ENCODE measurements at regions not wholly inside any gene's neighbourhood (a gene's known extent, or its start where the extent isn't known, plus 50 kb on each side); places are given as distances from the start of the nearest gene placed in this dataset.

DNA sequence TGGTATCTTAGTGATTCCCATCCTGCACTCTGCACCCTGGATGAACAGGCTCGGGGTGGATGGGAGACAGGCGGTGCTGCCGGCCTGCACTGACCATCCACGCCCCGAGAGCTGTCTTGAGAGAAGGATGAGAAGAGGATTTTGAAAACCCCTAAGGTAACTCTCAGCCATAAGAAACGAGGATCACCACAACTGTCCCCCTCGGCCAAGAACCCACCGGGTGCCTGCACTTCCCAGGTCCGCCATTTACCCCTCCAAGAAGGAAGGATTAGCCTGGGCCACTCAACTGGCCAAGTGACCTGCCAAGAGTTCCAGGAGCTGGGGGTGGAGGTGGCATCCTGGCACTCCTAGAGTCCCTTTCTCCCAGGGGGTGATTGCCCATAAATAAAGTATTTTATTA lies 302.4 kb upstream of the TNRC6C start:
- Histone ChIP-seq H3K36me3 (ENCODE audit: control insufficient read depth in 4 of 4, insufficient read depth in 3 of 4, low read depth in 1 of 4, low read length in 3 of 4) (no peaks in the 10 kb centered on the region), H3K9ac (ENCODE audit: low read depth in 1 of 2, low read length in 2 of 2) (no peak overlapping the region), H3K4me1 (ENCODE audit: control insufficient read depth in 4 of 4, insufficient read depth in 4 of 4, low read length in 3 of 4) (no peaks in the 10 kb centered on the region), H3K9me3 (ENCODE audit: control insufficient read depth in 4 of 4, low read length in 3 of 4) (peaks cover 0 to 7% (median 3%) of the 10 kb centered on the region in 4 donors), H3K4me3 (ENCODE audit: low read depth in 1 of 3, low read length in 3 of 3) (no peak overlapping the region), H3K27ac (ENCODE audit: low read depth in 1 of 2, low read length in 2 of 2) (no peak overlapping the region), H3K27me3 (ENCODE audit: control insufficient read depth in 4 of 4, insufficient read depth in 4 of 4, low read length in 3 of 4) (peaks cover 0 to 6% (median 2%) of the 10 kb centered on the region in 4 donors)
- WGBS = 65% methylated on average over 9 of the region's 9 CpGs
- TF ChIP-seq, protein P1, sequence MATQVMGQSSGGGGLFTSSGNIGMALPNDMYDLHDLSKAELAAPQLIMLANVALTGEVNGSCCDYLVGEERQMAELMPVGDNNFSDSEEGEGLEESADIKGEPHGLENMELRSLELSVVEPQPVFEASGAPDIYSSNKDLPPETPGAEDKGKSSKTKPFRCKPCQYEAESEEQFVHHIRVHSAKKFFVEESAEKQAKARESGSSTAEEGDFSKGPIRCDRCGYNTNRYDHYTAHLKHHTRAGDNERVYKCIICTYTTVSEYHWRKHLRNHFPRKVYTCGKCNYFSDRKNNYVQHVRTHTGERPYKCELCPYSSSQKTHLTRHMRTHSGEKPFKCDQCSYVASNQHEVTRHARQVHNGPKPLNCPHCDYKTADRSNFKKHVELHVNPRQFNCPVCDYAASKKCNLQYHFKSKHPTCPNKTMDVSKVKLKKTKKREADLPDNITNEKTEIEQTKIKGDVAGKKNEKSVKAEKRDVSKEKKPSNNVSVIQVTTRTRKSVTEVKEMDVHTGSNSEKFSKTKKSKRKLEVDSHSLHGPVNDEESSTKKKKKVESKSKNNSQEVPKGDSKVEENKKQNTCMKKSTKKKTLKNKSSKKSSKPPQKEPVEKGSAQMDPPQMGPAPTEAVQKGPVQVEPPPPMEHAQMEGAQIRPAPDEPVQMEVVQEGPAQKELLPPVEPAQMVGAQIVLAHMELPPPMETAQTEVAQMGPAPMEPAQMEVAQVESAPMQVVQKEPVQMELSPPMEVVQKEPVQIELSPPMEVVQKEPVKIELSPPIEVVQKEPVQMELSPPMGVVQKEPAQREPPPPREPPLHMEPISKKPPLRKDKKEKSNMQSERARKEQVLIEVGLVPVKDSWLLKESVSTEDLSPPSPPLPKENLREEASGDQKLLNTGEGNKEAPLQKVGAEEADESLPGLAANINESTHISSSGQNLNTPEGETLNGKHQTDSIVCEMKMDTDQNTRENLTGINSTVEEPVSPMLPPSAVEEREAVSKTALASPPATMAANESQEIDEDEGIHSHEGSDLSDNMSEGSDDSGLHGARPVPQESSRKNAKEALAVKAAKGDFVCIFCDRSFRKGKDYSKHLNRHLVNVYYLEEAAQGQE (IDR thresholded peaks at IDR 0.05) = no peak
- TF ChIP-seq FOXA2 (IDR thresholded peaks at IDR 0.05) = no peak
- TF ChIP-seq EGR1 (IDR thresholded peaks at IDR 0.05; ENCODE audit: low read depth in 2 of 2) = no peak
- TF ChIP-seq FOXA1 (IDR thresholded peaks at IDR 0.05) = no peak
- no peak for TF ChIP-seq CTCF (IDR thresholded peaks at IDR 0.05; ENCODE audit: low read depth, low read length, missing input control)
- no peak for TF ChIP-seq GABPA (IDR thresholded peaks at IDR 0.05 in 1 of 2, conservative IDR thresholded peaks at IDR 0.05 in 1 of 2)
- TF ChIP-seq, protein P2, sequence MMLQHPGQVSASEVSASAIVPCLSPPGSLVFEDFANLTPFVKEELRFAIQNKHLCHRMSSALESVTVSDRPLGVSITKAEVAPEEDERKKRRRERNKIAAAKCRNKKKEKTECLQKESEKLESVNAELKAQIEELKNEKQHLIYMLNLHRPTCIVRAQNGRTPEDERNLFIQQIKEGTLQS (IDR thresholded peaks at IDR 0.05) = no peak
- no peak for TF ChIP-seq HNF4G (IDR thresholded peaks at IDR 0.05)
- no peak for DNase-seq (ENCODE audit: low spot score)

- no peak for TF ChIP-seq JUND (IDR thresholded peaks at IDR 0.05)
- no peak for TF ChIP-seq RAD21 (IDR thresholded peaks at IDR 0.05)
- no peak for TF ChIP-seq TAF1 (conservative IDR thresholded peaks at IDR 0.05)
- DNase-seq (ENCODE audit: low spot score) = no peak
- H3K27ac ChIP-seq (ENCODE audit: low read depth in 1 of 2, low read length in 2 of 2) = no peak overlapping the region
- 70% methylated on average over 6 of the region's 6 CpGs for WGBS
- H3K27me3 ChIP-seq (ENCODE audit: control insufficient read depth in 4 of 4, insufficient read depth in 4 of 4, low read length in 3 of 4) = peaks cover 0 to 6% (median 0%) of the 10 kb centered on the region in 4 donors
- no peak overlapping the region for H3K9ac ChIP-seq (ENCODE audit: low read depth in 1 of 2, low read length in 2 of 2)
- H3K4me3 ChIP-seq (ENCODE audit: low read depth in 1 of 3, low read length in 3 of 3) = no peak overlapping the region
- peaks cover 0 to 7% (median 3%) of the 10 kb centered on the region in 4 donors for H3K9me3 ChIP-seq (ENCODE audit: control insufficient read depth in 4 of 4, low read length in 3 of 4)
- no peaks in the 10 kb centered on the region for H3K4me1 ChIP-seq (ENCODE audit: control insufficient read depth in 4 of 4, insufficient read depth in 4 of 4, low read length in 3 of 4)
- H3K36me3 ChIP-seq (ENCODE audit: control insufficient read depth in 4 of 4, insufficient read depth in 3 of 4, low read depth in 1 of 4, low read length in 3 of 4) = no peaks in the 10 kb centered on the region
These were observed 300.7 kb upstream of the TNRC6C start for GRCh38 chr17:77657839-77658238.

DNA sequence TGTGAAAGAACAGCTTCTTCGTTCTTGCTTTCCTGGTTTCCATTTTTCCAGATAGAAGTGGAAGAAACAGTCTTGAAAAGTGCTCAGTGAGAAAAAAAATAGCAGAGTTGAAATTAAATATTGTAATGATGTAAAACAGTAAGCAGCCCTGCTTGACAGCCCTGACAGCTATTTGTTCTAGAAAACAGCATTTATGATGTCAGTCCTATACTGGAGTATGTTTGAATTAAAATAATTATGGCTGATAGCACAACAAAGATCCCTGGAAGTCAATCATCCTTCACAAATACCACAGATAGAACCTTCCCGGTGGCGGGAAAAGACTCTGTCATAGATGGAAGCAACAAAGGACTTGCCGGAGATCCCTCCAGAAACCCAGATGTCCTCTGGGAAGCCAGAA lies 298.0 kb upstream of the TNRC6C start:
- H3K27ac ChIP-seq (ENCODE audit: low read depth in 1 of 2, low read length in 2 of 2) = no peak overlapping the region
- no peaks in the 10 kb centered on the region for H3K36me3 ChIP-seq (ENCODE audit: control insufficient read depth in 4 of 4, insufficient read depth in 3 of 4, low read depth in 1 of 4, low read length in 3 of 4)
- WGBS = 86% methylated on average over 4 of the region's 4 CpGs
- H3K4me1 ChIP-seq (ENCODE audit: control insufficient read depth in 4 of 4, insufficient read depth in 4 of 4, low read length in 3 of 4) = no peaks in the 10 kb centered on the region
- no peak overlapping the region for H3K9ac ChIP-seq (ENCODE audit: low read depth in 1 of 2, low read length in 2 of 2)
- H3K4me3 ChIP-seq (ENCODE audit: low read depth in 1 of 3, low read length in 3 of 3) = no peak overlapping the region
- no peak for DNase-seq (ENCODE audit: low spot score)
- peaks cover 0 to 3% (median 0%) of the 10 kb centered on the region in 4 donors for H3K27me3 ChIP-seq (ENCODE audit: control insufficient read depth in 4 of 4, insufficient read depth in 4 of 4, low read length in 3 of 4)
- H3K9me3 ChIP-seq (ENCODE audit: control insufficient read depth in 4 of 4, low read length in 3 of 4) = peaks cover 0 to 7% (median 3%) of the 10 kb centered on the region in 4 donors
- TF ChIP-seq TAF1 (conservative IDR thresholded peaks at IDR 0.05) (no peak), HNF4G (IDR thresholded peaks at IDR 0.05) (no peak), JUND (IDR thresholded peaks at IDR 0.05) (no peak), FOXA1 (IDR thresholded peaks at IDR 0.05) (no peak), GABPA (IDR thresholded peaks at IDR 0.05 in 1 of 2, conservative IDR thresholded peaks at IDR 0.05 in 1 of 2) (no peak), YY1 (IDR thresholded peaks at IDR 0.05) (no peak), SP1 (IDR thresholded peaks at IDR 0.05) (no peak), CTCF (IDR thresholded peaks at IDR 0.05; ENCODE audit: low read depth, low read length, missing input control) (no peak), HNF4A (conservative IDR thresholded peaks at IDR 0.05) (no peak), RXRA (IDR thresholded peaks at IDR 0.05) (no peak), RAD21 (IDR thresholded peaks at IDR 0.05) (no peak)
- TF ChIP-seq, protein P2 (IDR thresholded peaks at IDR 0.05) = no peak
- TF ChIP-seq, protein P3, sequence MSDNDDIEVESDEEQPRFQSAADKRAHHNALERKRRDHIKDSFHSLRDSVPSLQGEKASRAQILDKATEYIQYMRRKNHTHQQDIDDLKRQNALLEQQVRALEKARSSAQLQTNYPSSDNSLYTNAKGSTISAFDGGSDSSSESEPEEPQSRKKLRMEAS (IDR thresholded peaks at IDR 0.05) = no peak

Data from liver (tissue), 8 donors.